ENCODE measurements at regions not wholly inside any gene's neighbourhood (a gene's known extent, or its start where the extent isn't known, plus 50 kb on each side); places are given as distances from the start of the nearest gene placed in this dataset.

GRCh38 chr14:83594874-83595273 is 1935.1 kb upstream of the FLRT2 start:
- TF ChIP-seq, protein P1, sequence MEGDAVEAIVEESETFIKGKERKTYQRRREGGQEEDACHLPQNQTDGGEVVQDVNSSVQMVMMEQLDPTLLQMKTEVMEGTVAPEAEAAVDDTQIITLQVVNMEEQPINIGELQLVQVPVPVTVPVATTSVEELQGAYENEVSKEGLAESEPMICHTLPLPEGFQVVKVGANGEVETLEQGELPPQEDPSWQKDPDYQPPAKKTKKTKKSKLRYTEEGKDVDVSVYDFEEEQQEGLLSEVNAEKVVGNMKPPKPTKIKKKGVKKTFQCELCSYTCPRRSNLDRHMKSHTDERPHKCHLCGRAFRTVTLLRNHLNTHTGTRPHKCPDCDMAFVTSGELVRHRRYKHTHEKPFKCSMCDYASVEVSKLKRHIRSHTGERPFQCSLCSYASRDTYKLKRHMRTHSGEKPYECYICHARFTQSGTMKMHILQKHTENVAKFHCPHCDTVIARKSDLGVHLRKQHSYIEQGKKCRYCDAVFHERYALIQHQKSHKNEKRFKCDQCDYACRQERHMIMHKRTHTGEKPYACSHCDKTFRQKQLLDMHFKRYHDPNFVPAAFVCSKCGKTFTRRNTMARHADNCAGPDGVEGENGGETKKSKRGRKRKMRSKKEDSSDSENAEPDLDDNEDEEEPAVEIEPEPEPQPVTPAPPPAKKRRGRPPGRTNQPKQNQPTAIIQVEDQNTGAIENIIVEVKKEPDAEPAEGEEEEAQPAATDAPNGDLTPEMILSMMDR (IDR thresholded peaks at IDR 0.05) = no peak
- no peak overlapping the region for H3K4me3 ChIP-seq
- H3K27me3 ChIP-seq = no peaks in the 10 kb centered on the region
- H3K9me3 ChIP-seq = no peaks in the 10 kb centered on the region
- no peaks in the 10 kb centered on the region for H3K36me3 ChIP-seq
- H3K27ac ChIP-seq = no peak overlapping the region
- intact Hi-C loops (cut with DNase I) = no loop called here
- H3K4me1 ChIP-seq = no peaks in the 10 kb centered on the region
- ATAC-seq = no peak
- no peak for DNase-seq

DNA sequence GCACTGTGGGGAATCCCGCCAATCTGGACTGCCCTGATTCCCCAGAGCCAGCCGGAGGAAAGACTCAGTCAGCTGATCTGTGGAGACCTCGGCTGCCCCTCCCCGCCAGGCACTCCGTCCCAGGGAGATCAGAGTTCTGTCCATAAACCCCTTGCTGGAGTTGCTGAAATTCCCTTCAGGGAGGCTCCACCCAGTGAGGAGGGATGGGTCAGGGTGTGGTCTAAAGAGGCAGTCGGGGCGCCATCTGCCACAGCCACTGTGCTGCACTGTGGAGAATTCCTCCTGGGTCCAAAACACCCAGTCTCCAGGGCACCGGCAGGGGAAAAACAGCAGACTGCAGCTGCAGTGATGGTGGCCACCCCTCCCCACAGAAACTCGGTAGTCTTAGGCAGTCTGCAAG is 1922.3 kb upstream of the FLRT2 start:
- Histone ChIP-seq H3K27ac (no peak overlapping the region), H3K9me3 (no peaks in the 10 kb centered on the region), H3K36me3 (no peaks in the 10 kb centered on the region), H3K4me3 (no peak overlapping the region), H3K27me3 (no peaks in the 10 kb centered on the region), H3K4me1 (no peaks in the 10 kb centered on the region)
- TF ChIP-seq, protein P1 (IDR thresholded peaks at IDR 0.05) = no peak
- ATAC-seq = no peak
- no peak for DNase-seq
- intact Hi-C loops (cut with DNase I) = no loop called here

GRCh38 chr14:83611491-83611890 is 1918.5 kb upstream of the FLRT2 start:
- TF ChIP-seq, protein P1 (IDR thresholded peaks at IDR 0.05) = no peak
- ATAC-seq (no peak), DNase-seq (no peak)
- Histone ChIP-seq H3K9me3 (no peaks in the 10 kb centered on the region), H3K4me3 (no peak overlapping the region), H3K27ac (no peak overlapping the region), H3K4me1 (no peaks in the 10 kb centered on the region), H3K36me3 (no peaks in the 10 kb centered on the region), H3K27me3 (no peaks in the 10 kb centered on the region)
- intact Hi-C loops (cut with DNase I) = no loop called here

- H3K4me1 ChIP-seq = no peaks in the 10 kb centered on the region
- DNase-seq (no peak), ATAC-seq (no peak)
- TF ChIP-seq, protein P1 (IDR thresholded peaks at IDR 0.05) = no peak
- no peak overlapping the region for H3K4me3 ChIP-seq
- no peaks in the 10 kb centered on the region for H3K9me3 ChIP-seq
- H3K27ac ChIP-seq = no peak overlapping the region
- no peaks in the 10 kb centered on the region for H3K36me3 ChIP-seq
- H3K27me3 ChIP-seq = no peaks in the 10 kb centered on the region
- intact Hi-C loops (cut with DNase I) = no loop called here
Observed at GRCh38 chr14:83611906-83612390, 1918.0 kb upstream of the FLRT2 start.

- Histone ChIP-seq H3K36me3 (no peaks in the 10 kb centered on the region), H3K9me3 (no peaks in the 10 kb centered on the region), H3K4me1 (no peaks in the 10 kb centered on the region), H3K27me3 (no peaks in the 10 kb centered on the region), H3K27ac (no peak overlapping the region), H3K4me3 (no peak overlapping the region)
- TF ChIP-seq, protein P1 (IDR thresholded peaks at IDR 0.05) = no peak
- intact Hi-C loops (cut with DNase I) = no loop called here
- ATAC-seq (no peak), DNase-seq (no peak)
Observed at GRCh38 chr14:83614956-83615355, 1915.0 kb upstream of the FLRT2 start.

DNA sequence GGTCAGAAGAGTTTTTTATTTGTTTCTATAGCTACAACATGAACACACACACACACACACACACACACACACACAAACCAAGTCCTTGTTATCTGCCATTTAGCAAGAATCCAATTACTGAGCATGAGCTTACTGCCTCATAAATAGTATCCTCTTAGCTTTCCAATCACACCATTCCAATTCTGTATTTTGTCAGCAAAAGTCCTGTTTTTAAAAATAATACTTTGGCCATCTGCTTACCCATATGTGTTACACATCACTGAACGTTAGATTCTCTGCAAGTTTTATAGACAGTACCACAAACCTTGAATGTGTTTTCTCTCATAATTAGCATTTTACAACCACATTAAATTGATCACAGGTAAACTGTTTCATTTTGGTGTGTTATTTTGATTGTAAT is 1905.4 kb upstream of the FLRT2 start:
- Histone ChIP-seq H3K36me3 (no peaks in the 10 kb centered on the region), H3K27me3 (no peaks in the 10 kb centered on the region), H3K4me1 (no peaks in the 10 kb centered on the region), H3K27ac (no peak overlapping the region), H3K4me3 (no peak overlapping the region), H3K9me3 (no peaks in the 10 kb centered on the region)
- TF ChIP-seq, protein P1 (IDR thresholded peaks at IDR 0.05) = no peak
- ATAC-seq = no peak
- intact Hi-C loops (cut with DNase I) = no loop called here
- no peak for DNase-seq
